Amygdala (tissue), 56 donors: ENCODE measurements at regions not wholly inside any gene's neighbourhood (a gene's known extent, or its start where the extent isn't known, plus 50 kb on each side); places are given as distances from the start of the nearest gene placed in this dataset.

ENCODE experiments used
- DNase-seq, 56 donors: peaks; one replicate each; lab custom pipeline; 2025; lab: John Stamatoyannopoulos, UW

DNA sequence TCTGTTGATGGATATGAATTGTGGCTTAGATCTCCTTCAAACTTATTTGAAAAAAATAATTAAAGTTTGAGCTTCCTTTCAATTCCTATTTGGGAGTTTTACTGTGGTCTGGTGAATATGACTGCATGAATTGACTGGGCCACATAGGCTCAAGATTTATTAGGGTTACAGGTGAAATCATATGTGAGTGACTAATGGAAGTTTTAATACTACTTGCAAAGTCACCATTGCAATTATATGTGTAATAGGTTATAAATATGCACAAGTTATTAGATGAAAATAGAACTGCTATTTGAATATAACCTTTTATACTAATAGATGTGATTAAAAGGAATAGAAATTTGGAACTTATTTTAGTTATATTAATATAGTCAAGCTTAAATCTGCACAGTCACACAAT, 712.1 kb upstream of the MMS22L start:
- no peak for DNase-seq

DNA sequence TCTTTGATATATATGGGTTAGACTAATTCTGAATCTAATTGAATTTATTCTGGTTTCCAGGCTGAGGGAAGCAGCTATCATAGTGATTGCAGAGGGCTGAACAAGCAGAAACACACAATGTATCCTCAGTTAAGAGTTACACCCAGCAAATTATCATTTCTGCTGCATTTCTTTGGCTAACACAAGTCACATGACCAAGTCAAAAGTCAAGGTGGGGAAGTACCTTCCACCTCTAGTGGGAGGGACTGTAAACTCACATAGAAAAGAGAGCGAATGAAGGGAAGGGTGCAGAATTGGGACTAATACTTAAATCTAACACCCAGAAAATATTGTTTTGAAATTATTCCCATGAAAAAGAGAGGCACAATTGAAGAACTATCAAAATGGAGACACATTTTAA, 719.7 kb upstream of the MMS22L start:
- no peak for DNase-seq

DNA sequence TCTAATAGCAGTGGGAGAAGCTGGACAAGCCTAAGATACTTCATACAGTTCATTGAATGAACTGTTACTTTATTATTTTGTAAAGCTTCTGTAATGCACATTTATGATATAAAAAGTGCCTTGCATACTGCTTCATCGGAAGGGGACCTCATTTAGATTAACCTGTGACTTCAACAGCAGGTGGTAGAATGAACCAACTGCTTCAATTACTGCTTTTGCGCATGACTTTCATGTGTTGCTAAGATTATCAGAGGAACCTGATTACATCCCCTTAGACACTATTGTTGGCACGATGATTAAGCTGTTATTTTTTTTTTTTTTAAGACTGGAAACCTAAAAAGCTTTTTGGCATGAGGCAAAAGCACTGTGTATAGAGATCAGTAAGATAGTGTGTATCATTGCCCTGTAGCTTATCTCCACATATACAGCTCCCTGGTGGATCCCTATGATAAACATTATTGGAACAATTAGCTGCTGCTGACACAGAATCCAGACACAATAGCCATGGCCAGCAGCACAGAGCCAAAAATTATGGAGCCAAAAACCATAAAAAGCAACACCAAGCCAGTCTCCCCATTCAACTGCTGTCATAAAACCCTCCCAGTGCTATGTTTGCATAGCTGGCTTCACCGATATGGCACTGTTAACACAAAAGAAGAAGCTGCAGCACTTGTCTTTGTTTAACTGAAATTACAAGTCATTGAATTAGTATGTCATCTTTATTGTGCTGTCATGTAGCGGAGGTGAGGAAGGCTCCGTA, 731.6 kb upstream of the MMS22L start:
- DNase-seq, result no peak

DNA sequence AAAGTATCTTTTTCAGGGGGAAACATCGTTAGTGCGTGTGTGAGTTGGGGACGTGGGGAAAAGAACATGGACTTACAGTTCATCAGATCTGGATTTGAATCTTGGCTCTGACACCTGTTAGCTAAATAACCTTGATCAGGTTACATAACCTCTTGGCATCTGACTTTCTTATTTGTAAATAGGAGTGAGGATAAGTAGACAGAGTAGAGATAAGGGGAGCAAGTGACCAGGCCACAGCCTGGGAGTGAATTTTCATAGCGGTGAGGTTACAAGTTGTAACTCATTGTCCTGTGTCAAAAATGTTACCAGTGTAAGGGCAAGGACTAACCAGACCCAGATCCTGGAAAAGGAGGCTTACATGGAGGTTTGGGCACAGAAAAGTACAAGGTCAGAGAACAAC, 733.5 kb upstream of the MMS22L start:
- no peak for DNase-seq

DNA sequence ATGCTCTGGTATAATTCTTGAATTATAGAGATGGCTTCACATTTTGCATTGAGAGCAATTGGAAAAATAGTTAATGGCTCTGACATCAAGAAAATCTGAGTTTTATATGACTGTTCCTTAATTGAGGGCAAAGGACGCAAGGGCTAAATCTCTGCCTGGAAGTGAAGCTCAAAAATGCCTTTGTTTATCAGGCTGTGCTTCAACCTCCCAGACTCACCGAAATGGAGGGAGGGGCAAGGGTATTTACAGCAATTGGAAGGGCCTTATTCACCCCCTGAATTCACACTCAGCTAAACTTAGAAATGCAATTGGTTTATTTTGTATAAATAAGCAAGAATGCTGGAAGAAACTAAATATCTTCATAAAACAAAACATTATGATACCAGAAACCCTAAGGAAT, 737.2 kb upstream of the MMS22L start:
- DNase-seq, result no peak

DNA sequence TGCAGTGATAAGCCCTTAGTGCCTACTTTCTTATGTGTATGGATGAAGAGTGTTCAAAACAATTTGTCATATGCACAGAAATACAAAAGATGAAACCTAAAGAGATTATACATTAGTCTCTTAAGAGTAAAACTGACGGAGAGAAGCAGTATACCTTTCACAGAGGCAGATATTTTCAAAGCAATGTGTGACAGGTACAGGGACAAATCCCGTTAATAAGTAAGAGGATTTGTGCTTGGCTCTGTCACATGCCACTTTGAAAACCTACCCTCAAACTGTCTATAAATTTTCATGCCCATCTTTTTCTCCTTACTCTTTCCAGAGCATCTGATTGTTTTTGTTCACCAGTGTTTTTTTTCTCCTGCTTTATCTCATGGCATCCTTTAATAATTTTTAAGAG, 741.3 kb upstream of the MMS22L start:
- DNase-seq, result no peak

DNA sequence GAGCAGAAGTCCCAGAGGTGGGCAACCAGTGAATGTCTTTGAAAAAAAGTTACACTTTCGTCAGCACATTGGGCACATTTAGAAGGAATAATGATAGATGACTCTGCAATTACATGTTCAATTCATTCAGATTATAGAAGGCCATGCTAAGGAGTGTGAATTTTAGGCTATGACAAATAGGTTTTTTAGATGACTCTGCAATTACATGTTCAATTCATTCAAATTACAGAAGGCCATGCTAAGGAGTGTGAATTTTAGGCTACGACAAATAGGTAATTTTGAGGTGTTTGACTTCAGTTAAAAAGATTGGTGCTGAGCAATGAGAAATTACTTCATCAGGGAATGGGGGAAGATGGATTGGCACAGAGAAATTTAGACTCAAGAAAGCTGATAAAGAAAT, 744.9 kb upstream of the MMS22L start:
- DNase-seq, result no peak

DNA sequence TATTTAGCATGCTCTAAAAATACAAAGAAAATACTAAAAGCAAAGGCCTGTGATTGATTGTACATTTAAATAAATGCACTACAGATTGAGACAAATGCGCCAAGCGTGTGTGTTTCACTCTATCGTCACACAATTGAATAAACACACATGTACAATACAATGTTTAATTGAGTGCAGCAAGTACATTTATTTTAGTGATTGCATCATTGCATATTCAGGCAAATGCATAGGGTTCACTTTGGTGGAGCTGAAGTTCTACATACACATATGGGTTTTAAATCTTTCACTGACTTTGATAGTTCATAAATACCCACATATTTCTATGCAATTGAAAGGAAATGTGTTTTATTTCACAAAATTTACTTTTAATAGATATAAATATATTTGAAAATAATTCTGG, 750.6 kb upstream of the MMS22L start:
- DNase-seq, result no peak

DNA sequence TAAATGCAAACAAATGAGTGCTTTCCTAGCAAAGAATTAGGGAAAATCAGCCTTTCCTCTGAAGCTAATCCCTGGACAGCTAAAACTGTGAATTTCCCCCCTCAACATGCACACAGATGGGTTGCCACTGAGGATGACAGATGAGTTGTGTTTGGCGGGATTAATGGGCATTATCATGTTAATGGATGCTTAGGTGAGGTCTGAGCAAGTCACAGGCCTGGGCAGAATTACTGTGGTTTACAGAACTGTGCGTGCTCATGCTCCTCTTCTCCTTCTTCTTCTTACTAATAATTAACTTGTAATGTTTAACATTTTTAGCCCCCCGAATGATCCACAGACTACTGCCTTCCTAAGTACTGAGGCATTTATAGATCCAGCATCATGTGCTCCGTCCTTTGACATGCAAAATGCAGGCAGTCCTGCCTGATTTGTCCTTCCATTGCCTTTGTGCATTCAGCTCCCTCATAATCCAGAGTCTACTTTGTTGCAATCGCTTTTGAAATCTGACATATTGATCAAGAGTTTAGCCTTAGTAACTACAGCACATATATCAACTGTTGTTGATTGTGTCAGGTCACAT, 753.4 kb upstream of the MMS22L start:
- DNase-seq, result no peak

DNA sequence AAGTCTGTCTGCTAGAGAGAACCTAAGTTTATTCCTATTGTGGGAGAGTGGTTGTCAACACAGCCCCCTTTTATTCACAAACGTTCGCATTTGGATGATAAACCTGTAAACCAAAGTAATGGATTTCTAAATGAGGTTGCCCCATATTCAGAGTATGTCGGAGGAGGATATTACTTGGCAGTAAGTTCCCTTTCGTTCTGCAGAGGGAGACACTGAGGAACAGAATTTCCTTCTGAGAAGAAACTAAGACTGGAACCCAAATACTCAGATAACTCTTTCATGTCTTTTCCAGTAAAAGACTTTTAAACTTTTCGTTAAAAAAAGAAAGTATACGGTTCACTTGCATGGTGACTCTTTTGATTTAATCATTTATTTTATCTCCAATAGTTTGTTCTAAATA, 754.6 kb upstream of the MMS22L start:
- DNase-seq, result no peak

DNA sequence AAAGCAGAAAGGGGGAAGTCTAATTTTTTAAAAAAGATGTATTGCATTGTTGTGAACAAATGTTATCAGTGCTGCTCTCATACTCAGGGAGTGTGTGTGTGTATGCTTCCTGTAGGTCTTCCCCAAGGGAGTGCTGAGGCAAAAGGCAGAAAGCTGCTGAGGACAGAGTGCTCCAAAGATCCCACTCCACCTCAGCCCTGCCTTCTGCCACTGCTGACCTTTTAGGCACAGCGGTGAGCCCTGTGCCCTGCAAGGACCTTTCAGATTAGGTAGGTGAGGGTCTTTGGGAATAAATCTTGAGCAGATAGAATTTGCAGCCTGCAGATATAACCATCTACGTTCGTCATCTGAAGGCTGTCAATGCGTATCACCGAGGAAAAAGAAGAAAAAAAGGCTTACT, 756.4 kb upstream of the MMS22L start:
- no peak for DNase-seq

DNA sequence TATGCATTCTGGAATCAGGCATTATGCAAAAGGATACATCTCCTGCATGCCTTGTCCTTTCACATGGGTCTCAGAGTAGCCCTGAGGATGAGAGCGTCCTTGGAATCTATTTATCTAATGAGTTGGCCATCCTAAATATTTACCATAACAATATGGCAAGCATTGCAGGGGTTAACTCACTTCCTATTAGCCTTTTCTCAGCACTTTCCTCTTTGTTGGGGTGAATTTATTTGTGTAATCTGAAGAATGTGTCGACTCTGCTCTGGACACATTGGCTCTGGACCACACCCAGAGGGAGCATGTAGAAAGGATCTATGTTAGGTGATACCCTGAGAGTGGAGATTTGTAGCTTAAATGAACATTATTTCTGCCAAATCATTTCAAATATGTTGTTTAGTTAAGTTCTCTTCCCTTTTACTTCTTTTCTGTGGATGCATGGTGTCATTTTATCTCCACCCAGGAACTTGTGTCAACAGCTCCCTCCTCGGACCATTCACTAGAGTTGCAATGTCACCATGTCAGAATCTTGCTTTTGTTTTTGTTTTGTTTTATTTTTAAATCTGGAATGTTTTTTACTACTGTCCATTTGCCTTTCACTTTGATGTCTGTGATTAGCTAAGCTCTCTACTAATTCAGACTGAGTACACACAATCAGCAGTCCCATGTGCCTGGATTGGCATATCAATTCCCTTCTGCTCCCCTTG, 757.0 kb upstream of the MMS22L start:
- DNase-seq, result peak in 1 of 56 donors; percentile 7

DNA sequence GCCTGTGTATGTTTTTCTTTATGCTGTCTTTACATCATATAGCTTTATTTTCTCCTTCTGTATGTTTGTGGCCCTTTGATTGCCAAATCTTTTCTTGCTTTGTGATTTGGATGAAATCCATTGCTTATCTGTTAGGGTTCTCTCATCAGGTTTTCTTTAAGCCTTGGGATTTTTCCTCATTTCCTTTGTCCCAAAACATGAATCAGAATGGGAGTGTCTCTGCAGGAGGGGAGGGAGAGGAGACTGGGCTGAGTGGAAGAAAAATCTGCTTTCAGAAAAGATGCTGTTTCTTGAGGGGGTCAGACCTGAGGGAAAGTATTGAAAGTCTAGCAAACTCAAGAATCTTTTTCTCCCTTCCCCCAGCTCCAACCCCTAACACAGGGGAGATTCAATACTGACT, 758.0 kb upstream of the MMS22L start:
- no peak for DNase-seq

DNA sequence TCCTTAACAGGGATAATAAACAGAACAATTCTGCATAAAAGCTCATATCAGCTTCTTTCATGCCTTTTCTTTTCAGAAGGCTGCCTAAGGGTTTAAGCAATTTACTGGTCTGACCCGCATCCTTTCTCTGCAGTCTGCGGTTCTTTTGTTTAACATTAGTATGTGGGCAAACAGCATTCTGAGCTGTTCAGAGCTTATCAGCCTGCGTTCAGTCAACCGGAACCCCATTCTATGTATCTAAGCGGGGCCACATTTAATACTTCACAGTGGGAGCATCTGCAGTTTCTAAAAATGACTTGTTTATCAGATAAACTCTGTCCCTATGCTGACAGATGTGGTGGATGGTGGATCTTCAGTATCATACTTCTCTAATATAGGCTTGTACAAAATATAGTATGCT, 758.9 kb upstream of the MMS22L start:
- DNase-seq, result no peak

DNA sequence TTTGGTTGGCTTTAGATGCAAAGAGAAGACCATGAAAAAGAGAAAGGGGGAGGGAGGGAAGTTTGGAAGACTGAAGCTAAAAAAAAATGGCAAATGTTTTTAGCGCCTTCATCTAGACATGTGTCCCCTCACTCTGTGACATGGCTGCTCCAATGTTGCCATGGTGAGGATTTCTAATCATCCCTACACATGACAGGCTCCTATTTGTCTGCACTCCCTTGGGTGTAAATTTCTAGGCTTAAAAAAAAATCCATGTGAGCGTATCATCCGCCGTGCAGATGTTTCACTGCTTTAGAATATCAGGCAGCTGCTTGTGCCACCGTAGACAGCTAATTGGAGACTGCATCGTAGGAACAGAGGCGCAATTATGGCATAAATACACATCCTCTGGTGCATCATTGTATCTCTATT, 761.1 kb upstream of the MMS22L start:
- DNase-seq, result no peak

DNA sequence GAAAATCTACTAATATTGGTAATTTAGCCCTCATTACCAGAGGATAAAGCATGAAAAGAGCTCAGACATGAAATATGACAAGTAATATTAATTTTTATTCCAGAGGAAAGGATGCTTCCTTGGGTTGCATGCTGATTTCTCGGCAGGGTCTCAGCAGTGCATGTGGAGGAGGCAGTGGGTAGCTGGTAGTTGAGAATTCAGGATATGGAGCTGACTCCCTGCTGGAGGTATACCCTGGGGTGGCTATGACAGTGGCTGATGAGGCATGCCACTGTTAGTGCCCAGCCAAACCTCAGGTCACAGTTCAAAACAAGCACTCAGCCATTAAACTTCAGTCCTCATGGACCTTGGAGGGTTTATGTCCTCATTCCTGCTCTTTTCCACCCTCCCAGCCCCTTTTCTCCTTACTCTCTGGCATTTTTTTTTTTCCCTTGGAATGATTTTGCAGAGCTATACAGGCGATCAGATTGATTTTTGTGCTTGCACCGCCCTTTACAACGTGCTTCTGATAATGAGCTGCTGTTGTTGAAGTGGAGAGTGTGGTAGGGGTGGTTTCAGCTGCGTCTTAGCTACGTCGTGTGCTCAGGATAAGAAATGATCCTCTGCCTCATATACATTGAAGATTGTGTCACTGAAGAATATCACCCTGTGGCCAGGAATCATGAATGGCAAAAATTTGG, 761.9 kb upstream of the MMS22L start:
- DNase-seq, result no peak

DNA sequence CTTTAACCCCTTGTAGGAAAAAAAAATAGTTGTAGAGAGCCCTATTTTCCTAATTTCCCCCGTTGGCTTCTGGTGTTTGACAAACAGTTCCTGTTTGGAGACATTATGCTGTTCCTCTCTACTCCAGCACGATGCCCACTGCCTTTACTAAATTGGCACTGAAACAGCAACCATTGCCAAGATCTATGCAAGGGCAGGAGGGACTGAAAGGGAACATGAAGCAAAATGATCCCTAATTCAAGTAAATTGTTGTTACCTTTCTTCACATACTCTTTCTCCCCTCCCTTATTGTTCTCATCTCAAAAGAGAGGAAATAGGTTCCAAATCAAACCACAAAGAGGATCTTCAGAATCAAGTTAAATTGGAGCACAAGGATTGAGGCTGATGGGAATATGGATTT, 764.1 kb upstream of the MMS22L start:
- DNase-seq, result no peak

DNA sequence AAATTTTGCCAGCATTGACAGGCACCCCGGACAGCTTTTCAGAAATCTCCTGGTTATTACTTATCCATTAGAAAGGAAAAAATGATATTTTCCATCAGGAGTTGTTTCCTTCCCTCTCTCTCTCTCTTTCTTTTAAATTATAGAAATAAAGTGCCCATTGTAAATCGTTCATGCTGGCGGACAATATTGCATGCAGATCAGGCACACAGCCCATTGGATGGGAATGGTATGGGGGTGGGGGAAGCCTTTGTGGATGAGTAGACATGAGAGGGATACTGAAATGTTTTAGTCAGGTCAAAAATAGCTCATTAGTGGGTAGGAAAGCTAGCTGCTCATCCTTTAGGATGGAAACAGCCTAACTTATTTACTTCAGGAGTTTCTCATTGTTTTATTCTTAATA, 764.9 kb upstream of the MMS22L start:
- peak in 3 of 56 donors; percentile 4 to 24 (median 5) for DNase-seq

DNA sequence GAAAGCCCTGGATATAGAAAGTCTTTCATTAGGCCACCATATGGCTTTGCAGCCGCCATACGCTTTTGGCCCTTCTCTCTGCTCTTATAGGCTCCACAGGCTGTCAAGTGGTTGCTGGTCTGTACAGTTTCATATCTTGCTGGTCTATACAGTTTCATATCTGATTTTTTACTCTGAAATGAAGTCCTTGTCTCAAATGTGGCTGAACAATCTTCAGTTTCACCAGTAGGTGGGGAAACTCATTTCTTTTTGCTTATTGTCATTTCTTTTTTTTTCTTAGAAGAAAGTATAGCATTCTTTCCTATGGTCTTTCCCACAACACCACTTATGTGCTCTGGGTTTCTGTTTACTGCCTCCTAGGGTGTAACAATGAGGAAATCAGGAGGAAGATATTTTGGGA, 771.4 kb upstream of the MMS22L start:
- no peak for DNase-seq

DNA sequence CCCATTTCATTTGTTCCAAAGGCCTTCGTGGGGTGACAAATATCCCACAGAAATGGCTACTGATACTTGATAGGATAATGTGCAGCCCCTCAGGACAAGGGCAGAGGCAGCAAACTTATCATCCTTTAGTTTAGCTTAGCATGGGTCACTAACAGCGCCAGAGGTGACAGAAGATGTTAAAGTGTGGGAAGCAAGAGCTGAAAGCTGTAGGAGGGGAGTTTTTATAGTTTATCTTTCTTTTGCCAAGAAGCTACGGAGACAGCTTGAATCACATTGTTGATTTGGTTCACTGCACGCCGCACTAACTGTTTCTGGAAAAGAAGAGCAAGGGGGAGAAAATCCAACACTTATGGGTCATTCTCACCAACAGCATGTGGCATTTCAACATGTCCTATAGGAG, 773.9 kb upstream of the MMS22L start:
- DNase-seq, result no peak

DNA sequence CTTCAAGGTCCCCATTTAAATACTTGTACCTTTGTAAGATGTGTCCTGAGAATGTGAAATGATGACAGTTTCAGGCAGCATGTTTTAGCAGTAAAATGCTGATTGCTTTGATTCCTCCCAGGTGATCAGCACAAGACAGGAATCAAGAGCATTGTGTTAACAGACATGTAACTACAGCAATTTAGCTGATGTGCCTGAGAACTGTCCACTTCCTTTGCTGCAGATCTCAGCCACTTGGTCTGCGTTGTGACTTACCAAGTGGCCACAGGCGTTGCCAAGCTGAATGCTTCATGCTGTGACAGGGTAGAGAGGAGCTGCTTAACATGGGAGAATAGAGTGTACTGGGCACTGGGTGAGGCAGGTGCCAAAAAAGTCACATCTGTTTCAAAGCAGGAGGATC, 767.0 kb upstream of the POU3F2 start:
- DNase-seq, result no peak
